Pancreas (tissue), 10 donors: ENCODE measurements at regions not wholly inside any gene's neighbourhood (a gene's known extent, or its start where the extent isn't known, plus 50 kb on each side); places are given as distances from the start of the nearest gene placed in this dataset.
A peak's percentile ranks its signal among the peaks of the same experiment; 100 is the strongest.

Experiments
- ATAC-seq, 4 donors: fragments of 200-7000 bp; cut with Tn5 transposase; one replicate each; pipeline versions ENCODE4 v1.8.0 to v1.9.1; 2020; ENCODE audit warnings: mild to moderate bottlenecking in 4 of 4, moderate library complexity in 4 of 4
- DNase-seq, 6 donors: peaks; one replicate each; pipeline ENCODE4 v3.0.0-alpha.2; 2020
- FAIRE-seq: peaks from 2 replicates; lab custom pipeline; 2012; peaks lifted over from hg19 to GRCh38; lab: Jason Lieb, UNC
- H3K27ac ChIP-seq, 4 donors: fragments of 200-600 bp; sonication (generic); 1 replicate in 3 of 4; 2 replicates in 1 of 4; pipeline versions ENCODE4 v1.5.0 to v1.8.0; 2020
- H3K27me3 ChIP-seq, 4 donors: fragments of 200-600 bp; one replicate each; pipeline ENCODE4 v1.8.0; 2021
- H3K36me3 ChIP-seq, 3 donors: fragments of 200-600 bp; sonication (generic) in 1 of 3; one replicate each; pipeline versions ENCODE4 v1.5.0 to v1.8.0; 2020 to 2021
- H3K4me1 ChIP-seq, 3 donors: fragments of 200-600 bp; one replicate each; pipeline ENCODE4 v1.8.0; 2021
- H3K4me3 ChIP-seq, 4 donors: fragments of 200-600 bp; sonication (generic) in 2 of 4; one replicate each; pipeline versions ENCODE4 v1.5.0 to v1.8.0; 2020 to 2021
- H3K9me3 ChIP-seq, 4 donors: fragments of 200-600 bp; one replicate each; pipeline ENCODE4 v1.8.0; 2021
- CTCF ChIP-seq, 4 donors: fragments of 200-600 bp; sonication (generic) in 3 of 4; IDR thresholded peaks; one replicate each; pipeline versions ENCODE4 v1.5.0 to v1.8.0; 2021; ENCODE audit warnings: antibody characterized with exemption in 4 of 4
- WGBS, 2 donors: extraction: QIAGEN DNeasy Blood & Tissue Kit; methylation state at CpG; one replicate each; pipeline ENCODE4 v1.1.7; 2013; 5-methylcytosine and 5-hydroxymethylcytosine counted together
- intact Hi-C, 3 donors: fragments of 100-400 bp; cut with DNase I; formaldehyde crosslinking; loops; one replicate each; pipeline versions ENCODE4 v1.11.1 to v1.14.2; 2022
- donor health status: healthy with polysubstance abuse.
- donor health status: DM: no; HTN: no; CAD: no; lungs with moderate emphysema.
- donor health status: DM: no; HTN: no; CAD: no.
- donor health status: control.
- donor health status: control.
- donor health status: Bipolar disorder and iron deficiency.
- donor health status: DM: yes; HTN: yes; CAD: no.
- donor health status: DM: no; HTN: no; CAD: no.
- donor health status: DM: no; HTN: no; CAD: no.
- donor health status: DM: yes; HTN: yes; CAD: no.

GRCh38 chr10:128866551-128866950 is 600.5 kb upstream of the MGMT start:
- Histone ChIP-seq H3K4me1 (no peaks in the 10 kb centered on the region), H3K36me3 (no peaks in the 10 kb centered on the region), H3K27me3 (no peaks in the 10 kb centered on the region), H3K9me3 (no peaks in the 10 kb centered on the region), H3K27ac (no peak overlapping the region), H3K4me3 (no peak overlapping the region)
- intact Hi-C loops: no loop called here
- no peak for TF ChIP-seq CTCF (IDR thresholded peaks at IDR 0.05)
- 61 to 82% methylated on average over 5 of the region's 5 CpGs for WGBS, 2 donors
- no peak for ATAC-seq
- no peak for DNase-seq
- no peak for FAIRE-seq

GRCh38 chr10:128867210-128867609 is 599.8 kb upstream of the MGMT start:
- ATAC-seq (no peak), DNase-seq (no peak), FAIRE-seq (no peak)
- Histone ChIP-seq H3K36me3 (no peaks in the 10 kb centered on the region), H3K4me3 (no peak overlapping the region), H3K9me3 (no peaks in the 10 kb centered on the region), H3K4me1 (no peaks in the 10 kb centered on the region), H3K27ac (no peak overlapping the region), H3K27me3 (no peaks in the 10 kb centered on the region)
- 84 to 88% methylated on average over 8 of the region's 8 CpGs for WGBS, 2 donors
- TF ChIP-seq CTCF (IDR thresholded peaks at IDR 0.05): no peak
- intact Hi-C loops: no loop called here

GRCh38 chr10:128867819-128868218 is 599.2 kb upstream of the MGMT start:
- no peak for DNase-seq
- intact Hi-C loops: no loop called here
- no peak overlapping the region for H3K4me3 ChIP-seq
- H3K27ac ChIP-seq: no peak overlapping the region
- no peaks in the 10 kb centered on the region for H3K4me1 ChIP-seq
- 78 to 92% methylated on average over 8 of the region's 8 CpGs for WGBS, 2 donors
- no peaks in the 10 kb centered on the region for H3K36me3 ChIP-seq
- no peak for FAIRE-seq
- no peaks in the 10 kb centered on the region for H3K27me3 ChIP-seq
- ATAC-seq: no peak
- no peak for TF ChIP-seq CTCF (IDR thresholded peaks at IDR 0.05)
- H3K9me3 ChIP-seq: no peaks in the 10 kb centered on the region

GRCh38 chr10:128868481-128868880 is 598.6 kb upstream of the MGMT start:
- H3K27ac ChIP-seq: no peak overlapping the region
- intact Hi-C loops: no loop called here
- ATAC-seq (no peak), DNase-seq (no peak), FAIRE-seq (no peak)
- no peaks in the 10 kb centered on the region for H3K4me1 ChIP-seq
- H3K9me3 ChIP-seq: no peaks in the 10 kb centered on the region
- no peaks in the 10 kb centered on the region for H3K36me3 ChIP-seq
- 85 to 90% methylated on average over 3 of the region's 3 CpGs for WGBS, 2 donors
- H3K4me3 ChIP-seq: no peak overlapping the region
- no peaks in the 10 kb centered on the region for H3K27me3 ChIP-seq
- no peak for TF ChIP-seq CTCF (IDR thresholded peaks at IDR 0.05)

- Histone ChIP-seq H3K9me3 (no peaks in the 10 kb centered on the region), H3K4me1 (no peaks in the 10 kb centered on the region), H3K27me3 (no peaks in the 10 kb centered on the region), H3K27ac (no peak overlapping the region), H3K4me3 (no peak overlapping the region), H3K36me3 (no peaks in the 10 kb centered on the region)
- ATAC-seq (no peak), FAIRE-seq (no peak), DNase-seq (peak in 1 of 6 donors; percentile 1)
- no peak for TF ChIP-seq CTCF (IDR thresholded peaks at IDR 0.05)
- intact Hi-C loops: no loop called here
- WGBS, 2 donors: 60% methylated on average over 15 of the region's 15 CpGs
These were observed 597.8 kb upstream of the MGMT start for GRCh38 chr10:128869101-128869749.
